IMR-90 (cell line): ENCODE measurements at regions not wholly inside any gene's neighbourhood (a gene's known extent, or its start where the extent isn't known, plus 50 kb on each side); places are given as distances from the start of the nearest gene placed in this dataset.

Source experiments
- ATAC-seq: fragments of 200-7000 bp; cut with Tn5 transposase; 2 replicates; pipeline ENCODE4 v1.9.1; 2020; ENCODE audit warnings: low read depth, mild to moderate bottlenecking, moderate library complexity
- BruUV-seq: library from RNA; stranded (reverse); fragments of 400-500 nt; replicated peaks from 2 replicates; lab custom pipeline; 2021; lab: Mats Ljungman, UMichigan
- CTCF ChIA-PET: fragments of 300-600 bp; formaldehyde crosslinking; extraction: SDS; loops from one replicate; lab custom pipeline; 2021; ENCODE audit warnings: antibody characterized with exemption; lab: Yijun Ruan, JAX
- POLR2A ChIA-PET: fragments of 300-600 bp; sonication (Branson Sonifier 250); formaldehyde crosslinking; loops from one replicate; lab custom pipeline; 2022; ENCODE audit warnings: antibody characterized with exemption; ENCODE audit not compliant: unreplicated experiment; lab: Charles Lee
- DNase-seq: peaks from one replicate; pipeline ENCODE4 v3.0.0; 2013
- H2AFZ ChIP-seq: replicated peaks from 2 replicates; pipeline ENCODE3; 2013; ENCODE audit warnings: low read length, mild to moderate bottlenecking; ENCODE audit not compliant: poor library complexity
- H2AK5ac ChIP-seq: 2 replicates; pipeline ENCODE4 v1.6.1; 2013; ENCODE audit warnings: low read depth, low read length, inconsistent platforms
- H2AK9ac ChIP-seq: replicated peaks from 2 replicates; pipeline ENCODE3; 2013; ENCODE audit warnings: mild to moderate bottlenecking, low read depth, low read length, moderate library complexity; ENCODE audit not compliant: poor library complexity
- H2BK120ac ChIP-seq: 2 replicates; pipeline ENCODE4 v1.6.1; 2013; ENCODE audit warnings: low read depth, low read length, inconsistent platforms
- H2BK15ac ChIP-seq: 3 replicates; pipeline ENCODE4 v1.6.1; 2013; ENCODE audit warnings: low read depth, low read length, inconsistent platforms
- H2BK20ac ChIP-seq: 2 replicates; pipeline ENCODE4 v1.6.1; 2013; ENCODE audit warnings: low read depth, mild to moderate bottlenecking, inconsistent platforms, low read length, moderate library complexity
- H2BK5ac ChIP-seq: 2 replicates; pipeline ENCODE4 v1.6.1; 2013; ENCODE audit warnings: mild to moderate bottlenecking, low read depth, low read length, inconsistent platforms; ENCODE audit not compliant: poor library complexity, severe bottlenecking
- H3K14ac ChIP-seq: replicated peaks from 2 replicates; pipeline ENCODE4 v1.6.1; 2013; ENCODE audit warnings: low read depth, low read length, inconsistent platforms
- H3K18ac ChIP-seq: 2 replicates; pipeline ENCODE4 v1.6.1; 2013; ENCODE audit warnings: low read depth, low read length, control low read depth
- H3K23ac ChIP-seq: 2 replicates; pipeline ENCODE4 v1.6.1; 2013; ENCODE audit warnings: low read depth, low read length, inconsistent platforms
- H3K27ac ChIP-seq: 2 replicates; pipeline ENCODE4 v1.5.1; 2013; ENCODE audit warnings: mild to moderate bottlenecking, control low read depth, low read length; ENCODE audit not compliant: insufficient read depth
- H3K27me3 ChIP-seq: 2 replicates; pipeline ENCODE4 v1.6.1; 2013; ENCODE audit warnings: low read length; ENCODE audit not compliant: control insufficient read depth, insufficient read depth
- H3K36me3 ChIP-seq: 2 replicates; pipeline ENCODE4 v1.6.1; 2013; ENCODE audit warnings: low read length, mixed read lengths; ENCODE audit not compliant: control insufficient read depth, insufficient read depth
- H3K4ac ChIP-seq: 2 replicates; pipeline ENCODE4 v1.6.1; 2013; ENCODE audit warnings: low read depth, low read length, inconsistent platforms
- H3K4me1 ChIP-seq: 2 replicates; pipeline ENCODE4 v1.6.1; 2013; ENCODE audit warnings: low read length, mixed read lengths; ENCODE audit not compliant: control insufficient read depth, insufficient read depth
- H3K4me2 ChIP-seq: 2 replicates; pipeline ENCODE4 v1.6.1; 2013; ENCODE audit warnings: low read depth, mild to moderate bottlenecking, control low read depth, low read length, moderate library complexity
- H3K4me3 ChIP-seq: 2 replicates; pipeline ENCODE4 v1.5.1; 2013; ENCODE audit warnings: low read depth, mild to moderate bottlenecking, control low read depth, low read length, moderate library complexity; ENCODE audit not compliant: insufficient read depth
- H3K56ac ChIP-seq: 2 replicates; pipeline ENCODE4 v1.6.1; 2013; ENCODE audit warnings: low read length, inconsistent platforms; ENCODE audit not compliant: insufficient read depth; ENCODE audit errors: extremely low read depth
- H3K79me1 ChIP-seq, 2 experiments: 2 replicates each; pipeline ENCODE4 v1.6.1; 2013; ENCODE audit warnings: low read length in 2 of 2, inconsistent platforms in 1 of 2, low read depth in 1 of 2
- H3K9ac ChIP-seq: 2 replicates; pipeline ENCODE4 v1.6.1; 2013; ENCODE audit warnings: low read depth, low read length, control low read depth
- H3K9me1 ChIP-seq: 2 replicates; pipeline ENCODE4 v1.6.1; 2013; ENCODE audit warnings: low read length, inconsistent platforms; ENCODE audit not compliant: insufficient read depth
- H3K9me3 ChIP-seq: 2 replicates; pipeline ENCODE4 v1.6.1; 2013; ENCODE audit warnings: low read length; ENCODE audit not compliant: control insufficient read depth, insufficient read depth
- H4K20me1 ChIP-seq: 2 replicates; pipeline ENCODE4 v1.6.1; 2013; ENCODE audit warnings: low read length, inconsistent platforms; ENCODE audit not compliant: insufficient read depth
- H4K5ac ChIP-seq: 2 replicates; pipeline ENCODE4 v1.6.1; 2013; ENCODE audit warnings: mild to moderate bottlenecking, low read depth, low read length, control low read depth
- H4K8ac ChIP-seq, 2 experiments: 2 replicates each; pipeline ENCODE4 v1.6.1; 2013; ENCODE audit warnings: low read depth in 2 of 2, low read length in 2 of 2, control low read depth in 1 of 2, inconsistent platforms in 1 of 2
- H4K91ac ChIP-seq: 2 replicates; pipeline ENCODE4 v1.6.1; 2013; ENCODE audit warnings: low read depth, low read length, inconsistent platforms; ENCODE audit not compliant: insufficient read depth
- CTCF ChIP-seq: conservative IDR thresholded peaks from 2 replicates; pipeline ENCODE4 v1.5.1; 2012; ENCODE audit warnings: mild to moderate bottlenecking, low read depth, low read length, improper control_type of control experiment
- WGBS, 2 experiments: methylation state at CpG; one replicate each; pipeline versions ENCODE4 v1.1.5 to v1.1.7; 2013; ENCODE audit warnings: missing lambda C conversion rate in 2 of 2; ENCODE audit not compliant: insufficient read length in 1 of 2; ENCODE audit errors: extremely low coverage in 2 of 2; 5-methylcytosine and 5-hydroxymethylcytosine counted together
- dilution Hi-C: fragments of 300-500 bp; cut with HindIII; formaldehyde crosslinking; loops from one replicate; pipeline ENCODE4 v1.14.3; 2018; ENCODE audit warnings: low sequenced_read_pairs; ENCODE audit not compliant: unreplicated experiment
- in situ Hi-C: fragments of 300-500 bp; cut with MboI; formaldehyde crosslinking; loops from 3 replicates; pipeline ENCODE4 v1.14.3; 2019; ENCODE audit warnings: low sequenced_read_pairs, inconsistent platforms, mixed read lengths
- intact Hi-C: fragments of 100-400 bp; cut with micrococcal nuclease; formaldehyde crosslinking; loops from 2 replicates; pipeline ENCODE4 v1.10.0; 2022

GRCh38 chr14:40123816-40124215, 691.6 kb upstream of the FBXO33 start:
- Histone ChIP-seq H2AK9ac (no peak overlapping the region), H4K5ac (no peak overlapping the region), H2BK5ac (no peak overlapping the region), H3K9me1 (no peaks in the 10 kb centered on the region), H3K4me1 (no peaks in the 10 kb centered on the region), H3K4me3 (no peak overlapping the region), H3K4me2 (no peak overlapping the region), H2BK20ac (no peak overlapping the region), H3K4ac (no peak overlapping the region), H3K14ac (no peak overlapping the region), H4K8ac (no peak overlapping the region), H2BK120ac (no peak overlapping the region), H3K9ac (no peak overlapping the region), H3K27me3 (no peaks in the 10 kb centered on the region), H2AFZ (no peak overlapping the region), H3K18ac (no peak overlapping the region), H4K20me1 (no peaks in the 10 kb centered on the region), H3K79me1 (no peaks in the 10 kb centered on the region), H2BK15ac (no peak overlapping the region), H3K36me3 (no peaks in the 10 kb centered on the region), H3K27ac (no peak overlapping the region), H3K56ac (no peak overlapping the region), H3K23ac (no peak overlapping the region), H4K91ac (no peak overlapping the region), H2AK5ac (no peak overlapping the region), H3K9me3 (peaks cover 4% of the 10 kb centered on the region)
- no TSS peak for BruUV-seq
- TF ChIP-seq CTCF, result no peak
- POLR2A ChIA-PET, result no interaction called here
- DNase-seq, result no peak
- in situ Hi-C loops (no loop called here), intact Hi-C loops (no loop called here), dilution Hi-C loops (no loop called here)
- ATAC-seq, result no peak
- CTCF ChIA-PET, result no interaction called here
- WGBS, 2 experiments, result no CpG with 5 or more reads among the region's 2 CpGs
